HG02938 (cell line): ENCODE measurements at regions not wholly inside any gene's neighbourhood (a gene's known extent, or its start where the extent isn't known, plus 50 kb on each side); places are given as distances from the start of the nearest gene placed in this dataset.

Experiments used
- ATAC-seq: cut with Tn5 transposase; IDR thresholded peaks from one replicate; pipeline ENCODE4 v1.9.1; 2021; ENCODE audit warnings: mild to moderate bottlenecking, moderate library complexity; ENCODE audit not compliant: unreplicated experiment

DNA sequence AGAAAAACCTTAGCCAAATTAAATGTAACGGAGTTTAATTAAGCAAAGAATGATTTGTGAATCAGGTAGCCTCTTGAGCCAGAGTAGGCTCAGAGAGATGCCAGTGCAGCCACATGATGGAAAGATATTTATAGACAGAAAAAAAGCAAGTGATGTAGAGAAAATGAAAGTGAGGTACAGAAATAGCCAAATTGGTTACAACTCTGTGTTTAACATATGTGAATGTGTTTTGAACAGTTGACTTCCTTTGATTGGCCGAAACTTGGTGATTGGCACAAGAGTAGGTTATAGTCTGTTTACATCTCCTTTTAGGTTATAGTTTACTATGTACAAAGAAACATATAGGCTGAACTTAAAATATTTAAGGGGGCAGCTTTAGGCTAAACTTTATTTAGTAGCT is 459.9 kb upstream of the BOD1L1 start:
- ATAC-seq, result peak; percentile 70

DNA sequence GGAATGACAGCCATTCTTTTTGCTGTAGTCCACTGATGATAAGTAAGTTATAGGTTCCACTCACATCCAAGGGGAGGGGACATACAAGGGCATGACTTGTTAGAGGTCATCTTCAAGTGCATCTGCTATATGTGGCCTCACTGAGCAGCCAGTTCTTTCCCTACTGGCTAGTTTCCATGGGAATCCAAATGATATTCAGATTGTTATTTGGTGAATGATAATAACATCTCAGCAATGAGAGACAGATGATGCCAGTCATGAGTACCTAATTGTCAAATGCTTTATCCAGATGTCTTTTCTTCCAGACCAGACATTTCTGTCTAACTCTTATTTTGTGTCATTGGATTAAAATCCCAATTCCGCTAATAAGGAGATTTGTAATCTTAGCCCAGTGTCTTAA is 460.4 kb upstream of the BOD1L1 start:
- no peak for ATAC-seq

DNA sequence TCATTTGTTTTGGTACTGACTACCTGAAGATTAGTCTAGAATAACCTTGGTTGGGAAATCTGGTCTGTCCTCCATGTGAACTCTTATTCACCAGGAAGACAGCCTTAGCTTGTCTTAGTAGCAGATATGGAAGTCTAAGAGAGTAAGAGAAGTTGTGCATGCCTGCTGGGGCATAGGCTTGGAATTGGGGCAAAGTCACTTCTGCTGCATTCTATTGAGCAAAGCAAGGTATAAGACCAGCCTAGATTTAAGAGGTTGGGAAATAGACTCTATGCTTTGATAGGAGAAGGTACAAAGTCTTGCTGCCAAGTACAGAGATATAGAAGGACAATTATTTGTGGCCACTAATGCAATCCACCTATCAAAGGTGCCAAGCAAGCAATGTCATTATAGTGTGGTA is 464.0 kb upstream of the BOD1L1 start:
- no peak for ATAC-seq

DNA sequence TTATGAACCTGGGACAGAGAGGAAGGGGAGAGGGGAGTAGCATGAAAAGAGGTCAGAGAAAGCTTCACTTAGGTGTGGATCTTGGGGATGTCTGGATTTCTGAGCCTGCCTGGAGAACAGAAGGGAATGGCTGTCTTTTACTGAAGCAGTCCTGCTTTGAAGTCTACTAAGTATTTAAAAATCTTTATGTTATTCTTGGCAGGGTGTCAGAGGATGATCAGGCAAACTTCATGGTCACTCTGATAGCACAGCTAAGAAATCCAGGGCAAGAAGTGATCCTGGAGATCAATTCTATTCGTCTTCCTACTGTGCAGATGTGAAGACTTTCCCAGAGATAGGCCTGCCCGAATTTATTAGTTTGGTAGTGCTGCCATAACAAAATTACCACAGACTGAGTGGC is 464.4 kb upstream of the BOD1L1 start:
- ATAC-seq, result no peak

DNA sequence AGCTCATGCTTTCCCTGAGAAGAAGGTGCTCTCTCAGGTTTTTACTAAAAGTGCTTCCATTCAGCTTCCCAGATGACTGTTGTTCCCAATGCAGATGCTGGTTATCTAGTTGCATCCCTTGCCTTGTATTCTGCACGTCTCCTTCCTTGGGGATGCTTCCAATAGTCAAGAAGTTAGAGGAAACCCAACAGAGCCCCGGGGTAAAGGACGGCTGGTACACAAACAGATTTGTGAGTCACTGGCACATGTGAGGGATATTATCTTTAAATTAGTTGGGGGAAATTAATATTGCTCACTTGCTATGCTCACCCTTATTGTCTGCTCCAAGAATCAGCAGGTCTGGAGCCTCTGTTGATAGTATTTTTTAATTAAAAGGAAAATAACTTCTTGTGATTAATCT is 465.2 kb upstream of the BOD1L1 start:
- no peak for ATAC-seq

DNA sequence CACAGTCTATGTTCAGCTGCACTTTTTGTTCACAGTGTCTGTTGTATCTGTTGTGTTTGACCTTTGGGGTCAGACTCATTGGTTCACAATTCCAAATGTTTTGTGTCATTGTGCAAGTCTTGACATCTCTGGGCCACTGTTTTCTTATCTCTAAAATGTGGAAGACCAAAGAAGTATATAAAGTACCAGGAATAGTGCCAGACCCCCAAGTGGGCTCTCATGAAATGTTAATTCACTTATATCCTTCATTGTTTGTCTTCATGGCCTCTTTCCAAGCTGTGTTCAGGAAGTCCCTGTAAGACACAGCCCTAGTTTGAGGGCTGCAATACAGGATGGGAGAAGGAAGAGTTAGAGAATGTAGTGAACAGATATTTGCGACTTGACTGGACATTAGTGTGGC is 468.3 kb upstream of the BOD1L1 start:
- no peak for ATAC-seq

DNA sequence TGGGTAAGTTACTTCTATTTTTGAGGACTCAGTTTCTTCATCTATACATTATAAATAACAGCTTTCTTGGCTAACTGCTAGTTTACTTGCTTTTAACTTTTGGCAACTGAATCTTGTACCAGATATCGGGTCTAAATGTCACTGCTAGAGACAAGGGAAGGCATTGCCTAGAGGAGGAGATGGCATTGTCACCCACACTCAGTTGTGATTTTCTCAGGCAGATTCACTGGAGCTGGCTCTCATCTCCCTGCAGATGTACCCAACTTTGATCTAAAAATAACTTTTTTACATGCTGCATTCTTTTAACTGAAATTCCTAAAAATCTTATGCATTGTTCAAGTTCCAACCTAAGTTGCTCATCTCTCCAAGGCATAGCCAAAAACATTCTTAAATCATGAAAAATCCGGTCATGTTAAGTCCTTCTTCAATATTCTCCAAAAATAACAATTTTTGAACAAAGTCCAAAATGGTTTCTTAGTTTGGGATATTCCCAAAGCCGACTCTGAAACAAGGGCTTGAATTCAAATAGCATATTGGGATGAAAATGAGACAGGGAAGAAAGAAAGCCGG is 469.0 kb upstream of the BOD1L1 start:
- ATAC-seq, result no peak

DNA sequence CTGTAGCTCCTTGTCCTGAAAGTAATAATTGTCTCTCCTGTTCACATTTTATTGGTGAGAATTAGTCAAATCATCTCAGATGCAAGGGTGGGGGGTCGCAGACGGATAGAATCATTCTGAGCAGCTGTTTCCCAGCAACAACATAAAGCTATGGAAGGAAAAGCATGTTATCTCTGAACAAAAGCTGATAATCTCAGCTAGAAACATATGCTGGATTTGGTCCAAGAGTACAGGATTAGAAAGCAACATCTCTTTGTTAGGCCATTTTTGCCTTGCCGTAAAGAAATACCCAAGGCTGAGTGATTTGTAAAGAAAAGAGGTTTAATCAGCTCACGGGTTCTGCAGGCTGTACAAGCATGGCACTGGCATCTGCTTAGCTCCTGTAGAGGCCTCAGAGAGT is 472.8 kb upstream of the BOD1L1 start:
- ATAC-seq, result no peak

DNA sequence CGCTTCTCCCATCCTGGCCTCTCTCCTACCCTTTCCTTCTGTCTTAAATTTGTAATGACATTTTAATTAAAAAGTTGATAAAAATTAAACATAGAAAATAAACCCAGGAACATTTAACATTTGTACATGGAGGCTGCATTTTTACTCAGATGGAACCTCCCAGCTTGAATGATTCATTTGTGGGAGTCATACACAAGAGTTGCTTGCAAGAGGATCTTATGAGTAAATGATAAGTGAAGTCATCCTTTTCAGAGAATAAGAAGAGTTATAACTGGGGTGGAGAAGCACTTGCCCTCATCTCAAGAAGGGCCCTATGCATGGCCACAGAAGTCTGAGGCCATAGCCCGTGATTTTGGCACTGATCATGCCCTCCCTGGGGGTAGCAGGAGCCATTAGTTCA is 482.9 kb upstream of the BOD1L1 start:
- ATAC-seq, result no peak

DNA sequence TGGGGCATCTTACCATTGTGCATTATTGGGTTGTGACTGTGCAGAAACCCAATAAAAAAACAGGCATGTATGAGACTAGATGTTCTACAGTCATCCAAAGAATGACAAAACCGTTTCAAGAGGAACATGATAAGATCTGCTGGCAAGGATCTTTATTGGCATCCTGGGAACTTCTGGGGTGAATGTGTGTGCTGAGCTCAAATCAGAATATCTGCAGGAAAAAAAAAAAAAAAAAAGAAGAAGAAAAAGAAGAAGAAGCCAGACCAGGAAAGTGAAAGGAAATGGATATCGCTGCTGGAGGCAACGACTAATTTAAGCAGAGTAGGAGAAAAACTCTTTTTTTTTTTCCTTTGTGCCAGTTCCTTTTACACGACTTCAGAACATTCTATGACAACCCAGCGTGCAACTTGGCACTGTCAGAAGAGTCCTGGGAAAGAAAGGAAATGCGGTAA is 484.2 kb upstream of the BOD1L1 start:
- ATAC-seq, result no peak

DNA sequence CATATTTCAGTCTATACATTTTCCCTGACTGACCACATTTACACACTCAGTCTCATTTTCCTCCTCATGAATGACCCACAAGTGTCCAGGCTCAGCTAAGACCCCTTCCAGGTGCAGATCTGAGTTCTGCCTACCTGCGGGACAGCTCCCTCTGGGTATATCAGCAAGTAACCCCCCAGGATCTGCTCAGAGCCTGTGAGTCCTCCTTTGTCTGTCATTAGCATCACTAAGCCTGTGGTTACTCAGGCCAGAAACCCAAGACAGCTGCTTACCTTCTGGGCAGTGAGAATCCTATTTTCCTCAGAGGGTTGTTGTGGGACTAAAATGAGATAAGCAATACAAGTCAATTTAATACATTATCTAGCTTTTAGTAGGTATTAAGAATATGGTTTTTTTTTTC is 487.6 kb upstream of the BOD1L1 start:
- no peak for ATAC-seq

DNA sequence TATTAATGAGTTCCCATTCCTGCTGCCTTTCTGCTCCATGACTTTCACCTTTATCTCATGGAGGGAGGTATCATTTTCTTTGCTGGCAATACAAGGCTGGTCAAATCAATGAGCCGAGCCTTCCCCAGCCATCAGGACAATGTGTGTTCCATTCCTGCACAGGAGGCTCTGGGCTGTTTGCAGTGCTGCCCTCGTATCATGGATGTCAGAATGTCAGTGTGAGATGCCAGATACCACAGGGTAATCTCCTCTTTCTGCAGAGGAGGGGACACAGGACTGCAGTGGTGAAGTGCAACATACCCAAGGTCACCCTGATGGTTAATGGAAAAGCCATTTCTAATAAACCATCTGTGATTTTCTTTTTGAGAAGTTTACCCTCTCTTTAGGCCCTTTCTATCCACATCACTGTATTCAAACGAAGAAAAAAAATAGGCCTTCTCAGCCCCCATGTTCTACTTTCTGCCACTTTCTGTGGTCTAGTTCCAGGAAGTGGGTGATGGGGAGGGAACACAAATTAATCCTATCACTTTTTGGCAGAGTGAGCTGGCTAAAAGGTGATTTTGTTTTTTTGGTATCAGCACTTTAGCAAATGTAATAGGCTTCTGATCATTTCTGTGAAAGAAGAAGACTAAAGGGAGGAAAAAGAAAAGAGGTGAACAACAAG is 490.2 kb upstream of the BOD1L1 start:
- ATAC-seq, result no peak

DNA sequence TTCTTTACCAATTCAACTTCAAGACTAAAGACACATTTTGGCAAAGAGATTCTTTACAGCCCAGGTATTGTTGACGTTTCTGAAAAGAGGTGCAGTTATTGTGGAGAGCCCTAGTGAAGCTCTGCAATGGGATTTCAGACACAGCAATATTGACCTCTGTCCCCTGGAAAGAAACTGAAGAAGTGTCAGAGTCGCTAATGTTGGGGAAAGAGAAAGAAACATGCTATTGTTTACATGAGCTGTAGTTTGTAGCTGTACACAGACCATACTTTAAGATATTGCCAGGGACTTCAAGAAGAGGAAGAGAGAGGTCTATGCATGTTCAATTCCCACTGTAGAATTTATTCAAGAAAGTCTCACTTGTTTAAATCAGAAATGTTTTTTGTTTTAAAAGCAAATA is 497.3 kb upstream of the BOD1L1 start:
- no peak for ATAC-seq

DNA sequence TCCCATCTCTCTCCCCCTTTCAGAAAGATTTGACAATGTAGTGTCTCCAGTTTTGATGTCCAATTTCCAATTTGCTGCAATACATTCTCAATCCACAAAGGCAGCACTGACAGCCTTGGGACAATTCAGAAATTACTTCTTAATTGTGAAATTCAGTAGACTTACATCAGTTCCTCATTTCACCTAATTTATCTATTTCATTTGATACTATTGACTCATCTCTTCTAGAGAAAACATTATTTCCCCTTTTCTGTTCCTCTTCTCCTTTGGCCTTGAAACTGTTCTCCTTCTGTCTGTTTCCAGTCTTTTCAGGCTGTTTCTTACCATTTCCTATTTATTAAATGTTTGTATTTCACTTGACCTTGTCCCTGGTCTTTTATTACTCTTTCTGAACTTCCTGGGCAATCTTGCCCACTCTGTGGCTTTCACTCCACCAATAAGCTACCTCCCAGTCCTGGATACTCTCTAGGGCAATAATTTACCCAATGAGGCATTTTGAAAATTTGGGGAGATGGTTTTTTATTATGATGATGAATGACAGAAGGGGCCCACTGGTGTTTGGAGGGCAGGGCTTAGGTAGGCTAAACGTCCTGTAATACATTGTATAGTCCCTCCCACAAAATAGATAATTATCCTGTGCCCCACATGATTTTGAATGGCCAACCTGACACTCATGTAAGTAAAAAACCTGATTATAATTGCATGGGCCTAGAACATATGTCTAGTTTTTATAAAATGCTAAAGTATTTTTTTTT is 498.0 kb upstream of the BOD1L1 start:
- ATAC-seq, result peak; percentile 97

DNA sequence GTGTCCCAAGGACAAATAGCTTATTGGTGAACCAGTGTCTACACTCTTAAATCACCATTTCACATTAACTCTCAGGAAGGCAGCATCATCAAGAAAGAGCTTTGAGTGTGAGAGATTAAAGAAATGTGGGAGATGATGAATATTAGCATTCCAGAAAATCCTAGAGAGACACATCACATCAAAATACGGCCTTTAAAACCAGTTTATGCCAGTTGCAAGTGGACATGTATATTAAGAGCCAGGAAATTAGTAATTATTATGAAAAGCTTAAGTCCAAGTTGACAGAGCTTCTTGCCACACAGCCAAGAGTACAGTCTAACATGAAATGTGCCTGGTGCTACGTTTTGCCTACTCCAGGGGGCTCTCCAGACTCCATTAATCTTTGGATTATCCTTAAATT is 503.0 kb upstream of the BOD1L1 start:
- no peak for ATAC-seq

DNA sequence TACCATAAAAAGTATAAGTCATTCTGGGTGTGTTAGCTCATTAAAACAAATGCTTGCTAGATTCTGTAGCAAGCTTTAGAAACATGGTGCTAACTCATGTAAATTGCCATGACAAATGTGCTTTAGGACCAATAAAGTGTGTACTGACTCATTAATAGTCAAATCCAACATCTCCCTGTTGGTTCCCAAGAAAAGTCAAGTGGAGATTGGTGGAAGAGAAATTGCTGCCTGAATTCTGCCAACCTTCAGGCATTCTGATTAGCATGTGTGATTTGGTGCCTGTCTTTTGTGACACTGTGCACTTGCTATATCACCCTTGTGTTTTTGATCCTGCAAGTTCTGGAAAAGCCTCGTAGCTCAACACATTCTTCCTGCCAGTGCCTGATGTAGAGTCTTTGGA is 503.8 kb upstream of the BOD1L1 start:
- ATAC-seq, result no peak

DNA sequence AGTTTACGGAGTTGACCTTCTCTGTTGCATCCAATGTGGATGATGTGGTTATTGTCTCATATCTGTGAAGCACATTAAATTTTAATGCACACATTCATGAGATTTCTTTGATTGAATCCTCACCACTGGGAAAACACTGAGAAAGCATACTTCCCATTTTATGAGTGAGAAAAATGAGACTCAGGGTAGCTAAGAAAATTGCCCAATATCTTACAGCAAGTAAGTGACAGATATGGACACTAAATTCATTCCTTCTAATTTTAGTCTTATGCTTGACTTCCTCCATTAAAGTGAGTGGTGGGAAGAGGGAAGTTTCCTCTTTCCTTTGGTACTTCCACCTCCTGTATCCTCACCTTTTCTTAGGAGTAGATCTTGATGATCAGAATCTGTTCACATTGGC is 504.8 kb upstream of the BOD1L1 start:
- ATAC-seq, result no peak

DNA sequence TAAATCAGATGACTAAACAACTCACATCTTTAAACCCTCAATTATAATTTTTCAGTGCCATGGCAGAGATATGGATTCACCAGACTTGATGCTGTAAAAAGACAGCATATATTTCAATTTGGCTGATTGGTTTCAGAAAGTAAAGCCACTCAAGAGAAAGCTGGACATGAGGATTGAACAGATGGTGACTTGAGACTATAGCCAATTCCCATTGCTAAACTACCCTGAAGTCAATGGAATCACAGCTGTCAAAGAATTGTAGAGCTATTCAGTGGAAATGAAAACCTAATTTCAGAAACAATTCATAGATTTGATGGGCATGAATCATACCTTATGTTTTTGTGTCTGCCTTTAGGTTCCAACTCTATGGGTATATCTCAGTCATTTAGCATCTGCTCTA is 510.6 kb upstream of the BOD1L1 start:
- no peak for ATAC-seq

DNA sequence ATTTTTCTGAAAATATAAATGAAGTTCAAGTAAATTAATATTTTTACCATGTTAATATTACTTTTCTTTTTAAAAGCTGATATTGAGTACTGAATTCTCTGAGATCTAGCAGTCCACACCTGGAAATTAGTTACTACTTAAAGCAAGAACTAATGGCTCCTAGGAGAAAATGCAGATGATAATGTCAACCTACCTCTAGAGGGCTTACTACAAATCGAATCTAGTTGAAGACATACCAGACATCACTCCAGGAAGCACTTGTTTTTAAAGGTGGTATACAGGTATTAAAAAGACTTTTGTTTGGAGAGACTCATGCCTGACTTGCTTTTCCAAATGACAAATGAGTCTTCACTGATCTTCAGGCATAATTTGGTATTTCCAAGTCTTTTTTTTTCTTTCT is 516.4 kb upstream of the BOD1L1 start:
- no peak for ATAC-seq

DNA sequence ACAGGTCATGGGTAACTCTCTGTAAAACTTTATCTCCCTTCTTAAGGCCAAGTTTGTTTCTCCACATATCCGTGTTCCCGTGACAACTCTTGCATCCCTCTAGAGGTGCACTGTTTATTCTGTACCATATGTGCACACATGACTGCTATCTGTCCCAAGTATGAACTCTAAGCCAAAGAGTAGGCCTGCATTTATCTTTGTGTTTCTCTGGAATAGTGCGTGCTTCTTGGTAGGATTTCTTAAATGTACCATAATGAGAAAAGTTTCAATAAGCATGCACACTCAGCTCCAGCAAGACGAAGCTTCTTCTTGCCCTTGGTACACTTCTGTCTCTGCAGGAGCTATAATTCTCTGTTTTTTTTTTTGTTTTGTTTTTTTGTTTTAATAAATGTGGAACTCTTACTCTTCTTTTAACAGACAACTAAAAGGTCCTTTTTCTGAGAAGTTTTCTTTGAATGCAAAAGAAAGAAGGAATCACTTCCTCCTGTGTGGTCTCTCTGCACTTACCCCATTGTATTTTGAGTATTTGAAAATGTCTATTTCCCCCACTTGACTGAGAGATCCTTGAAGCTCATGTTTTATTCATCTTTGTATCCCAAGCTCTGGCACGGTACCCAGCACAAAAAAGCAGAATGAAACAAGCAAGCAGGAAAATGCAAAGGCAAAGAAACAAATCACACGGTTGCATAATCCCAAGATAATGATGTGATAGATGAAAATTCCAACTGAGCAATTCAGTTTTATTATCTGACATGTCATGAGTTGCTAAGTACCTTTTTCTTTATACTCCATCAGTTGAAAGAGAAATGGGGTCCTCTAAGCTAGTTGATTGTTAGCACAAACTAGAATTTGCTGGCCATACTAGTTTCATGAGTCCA is 521.9 kb upstream of the BOD1L1 start:
- no peak for ATAC-seq

DNA sequence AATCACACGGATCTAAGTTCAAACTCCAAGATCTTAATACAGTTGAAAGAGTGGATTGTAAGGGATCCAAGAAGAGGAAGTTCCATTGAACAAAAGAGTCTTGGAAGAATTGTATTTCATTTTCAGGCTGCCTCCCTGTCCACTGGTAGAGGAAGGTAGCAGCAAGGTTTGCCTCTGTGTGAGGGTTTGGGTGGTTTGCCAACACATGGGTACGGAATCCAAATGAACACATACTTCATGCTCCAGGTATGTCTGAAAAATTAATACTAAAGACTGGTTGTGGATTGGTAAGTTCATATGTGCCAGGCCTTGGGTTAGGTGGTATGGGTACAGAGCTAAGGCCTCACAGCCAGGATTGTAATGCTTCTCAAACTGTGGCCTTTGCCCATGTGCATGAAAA is 523.6 kb upstream of the BOD1L1 start:
- ATAC-seq, result no peak
